Anterior cingulate cortex (tissue), 58 donors: ENCODE measurements at regions not wholly inside any gene's neighbourhood (a gene's known extent, or its start where the extent isn't known, plus 50 kb on each side); places are given as distances from the start of the nearest gene placed in this dataset.
A peak's percentile ranks its signal among the peaks of the same experiment; 100 is the strongest.

Source experiments
- DNase-seq, 58 donors: peaks; one replicate each; lab custom pipeline; 2025; lab: John Stamatoyannopoulos, UW

- no peak for DNase-seq
Measured at GRCh38 chr6:126091466-126091865, 105.1 kb downstream of the TRMT11 start.

GRCh38 chr6:126093108-126093507 lies 106.8 kb downstream of the TRMT11 start:
- DNase-seq: no peak

GRCh38 chr6:126094411-126094810 lies 108.1 kb downstream of the TRMT11 start:
- DNase-seq: peak in 2 of 58 donors; percentile 2 to 13

GRCh38 chr6:126100386-126100785 lies 114.0 kb downstream of the TRMT11 start:
- DNase-seq: no peak

- no peak for DNase-seq
Measured at GRCh38 chr6:126102358-126102757, 116.0 kb downstream of the TRMT11 start.

- DNase-seq: no peak
Measured at GRCh38 chr6:126103993-126104392, 117.7 kb downstream of the TRMT11 start.

GRCh38 chr6:126107475-126108166 lies 121.3 kb downstream of the TRMT11 start:
- DNase-seq: no peak

- no peak for DNase-seq
Measured at GRCh38 chr6:126110512-126111270, 124.4 kb downstream of the TRMT11 start.

GRCh38 chr6:126111327-126111726 lies 125.0 kb downstream of the TRMT11 start:
- no peak for DNase-seq

- DNase-seq: no peak
Measured at GRCh38 chr6:126112171-126112632, 125.9 kb downstream of the TRMT11 start.

GRCh38 chr6:126113261-126113660 lies 126.9 kb downstream of the TRMT11 start:
- no peak for DNase-seq

- DNase-seq: no peak
Measured at GRCh38 chr6:126117251-126117650, 130.9 kb downstream of the TRMT11 start.

- no peak for DNase-seq
Measured at GRCh38 chr6:126118058-126118755, 131.9 kb downstream of the TRMT11 start.

- no peak for DNase-seq
Measured at GRCh38 chr6:126118936-126119335, 132.6 kb downstream of the TRMT11 start.

- no peak for DNase-seq
Measured at GRCh38 chr6:126123226-126123625, 136.9 kb downstream of the TRMT11 start.

- DNase-seq: no peak
Measured at GRCh38 chr6:126127659-126128058, 141.3 kb downstream of the TRMT11 start.

- DNase-seq: no peak
Measured at GRCh38 chr6:126131246-126131645, 144.9 kb downstream of the TRMT11 start.

GRCh38 chr6:126133984-126134383 lies 147.6 kb downstream of the TRMT11 start:
- no peak for DNase-seq

- DNase-seq: no peak
Measured at GRCh38 chr6:126134491-126134890, 148.2 kb downstream of the TRMT11 start.

GRCh38 chr6:126140015-126140414 lies 153.7 kb downstream of the TRMT11 start:
- no peak for DNase-seq

GRCh38 chr6:126143761-126144251 lies 157.5 kb downstream of the TRMT11 start:
- DNase-seq: peak in 12 of 58 donors; percentile 0 to 67 (median 2)
